SW 1271 (cell line): ENCODE measurements at regions not wholly inside any gene's neighbourhood (a gene's known extent, or its start where the extent isn't known, plus 50 kb on each side); places are given as distances from the start of the nearest gene placed in this dataset.
"Not testable (repeated sequence)": the region's sequence is repeated elsewhere in the genome, so short reads cannot be mapped to it uniquely, and the experiment has no call there.

Experiments
- DNase-seq, 2 experiments: peaks; one replicate each; lab custom pipeline; 2025; lab: John Stamatoyannopoulos, UW

- no peak for DNase-seq
Measured at GRCh38 chr5:67639976-67640375, 443.4 kb upstream of the CD180 start.

DNA sequence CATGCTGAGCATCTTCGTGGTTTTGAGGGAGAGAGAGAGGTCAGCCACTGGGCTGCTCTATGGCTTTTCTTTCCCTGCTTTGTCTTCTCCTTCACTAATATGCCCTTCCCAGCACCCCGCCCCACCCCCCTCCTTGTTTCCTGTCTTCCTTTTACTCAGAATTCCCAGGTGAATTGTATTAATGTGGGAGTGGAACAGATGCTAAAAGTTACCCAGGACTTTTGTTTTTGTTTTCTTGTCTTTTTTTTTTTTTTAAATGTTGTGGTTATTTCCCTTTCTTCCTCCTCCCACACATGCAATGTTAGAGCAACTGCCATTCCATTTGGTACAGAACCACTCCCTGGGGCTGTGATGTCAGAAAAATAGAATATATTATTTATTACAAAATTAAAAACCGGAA, 442.7 kb upstream of the CD180 start:
- no peak for DNase-seq

DNA sequence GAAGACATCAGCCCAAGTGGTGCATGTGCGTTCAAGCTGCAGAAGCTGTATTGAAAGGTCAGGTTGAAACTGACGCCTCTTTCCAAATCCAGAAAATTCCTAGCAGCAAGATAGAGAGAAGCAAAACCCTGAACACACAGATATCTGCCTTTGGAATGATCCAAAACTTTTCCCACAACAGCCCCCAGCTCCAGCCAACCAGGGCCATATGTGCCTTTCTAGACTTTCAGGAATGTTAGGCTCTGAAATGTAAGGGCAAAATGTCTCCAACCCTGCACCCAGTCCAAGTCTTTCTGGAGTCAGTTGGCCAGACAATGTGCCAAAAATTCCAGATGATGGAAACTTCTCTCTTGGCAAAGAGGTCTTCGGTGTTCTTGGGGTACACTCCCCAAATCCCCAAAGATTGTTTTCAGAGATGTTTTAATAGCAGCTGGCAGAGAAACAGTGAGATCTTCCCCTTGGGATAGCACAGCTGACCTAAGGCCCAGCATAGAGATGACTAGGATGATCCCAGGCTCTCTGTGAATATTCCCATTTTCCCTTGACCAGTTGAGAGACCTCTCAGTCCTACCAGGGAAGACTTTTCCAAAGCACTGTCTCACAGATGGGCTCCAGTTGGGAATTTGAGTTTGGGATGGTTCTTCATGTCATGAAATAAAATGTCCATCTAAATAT, 440.4 kb upstream of the CD180 start:
- no peak for DNase-seq

DNA sequence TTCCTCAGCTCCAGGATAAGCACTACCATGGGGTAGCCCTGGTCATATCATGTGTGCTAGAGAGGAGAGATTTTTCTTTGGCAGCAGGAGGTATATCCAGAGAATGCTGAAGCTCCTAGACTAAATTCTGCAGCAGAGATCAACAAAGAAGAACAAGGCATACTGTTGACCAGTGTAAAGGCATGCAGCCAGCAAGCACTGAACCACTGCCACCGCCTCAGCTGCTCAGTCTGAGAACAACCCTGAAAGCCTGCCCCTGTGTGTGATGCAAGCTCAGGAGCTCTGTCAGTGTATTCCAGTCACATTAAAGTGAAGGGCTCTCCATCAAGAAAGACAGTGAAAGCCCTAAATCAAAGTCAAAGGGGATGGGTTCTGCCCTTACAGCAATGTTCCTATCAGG, 439.5 kb upstream of the CD180 start:
- no peak for DNase-seq

DNA sequence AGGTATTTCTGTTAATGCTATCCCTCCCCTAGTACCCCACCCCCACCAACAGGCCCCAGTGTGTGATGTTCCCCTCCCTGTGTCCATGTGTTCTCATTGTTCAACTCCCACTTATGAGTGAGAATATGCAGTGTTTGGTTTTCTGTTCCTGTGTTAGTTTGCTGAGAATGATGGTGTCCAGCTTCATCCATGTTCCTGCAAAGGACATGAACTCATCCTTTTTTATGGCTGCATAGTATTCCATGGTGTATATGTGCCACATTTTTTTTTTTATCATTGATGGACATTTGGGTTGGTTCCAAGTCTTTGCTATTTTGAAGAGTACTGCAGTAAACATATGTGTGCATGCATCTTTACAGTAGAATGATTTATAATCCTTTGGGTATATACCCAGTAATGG, 430.5 kb upstream of the CD180 start:
- not testable (repeated sequence) for DNase-seq

DNA sequence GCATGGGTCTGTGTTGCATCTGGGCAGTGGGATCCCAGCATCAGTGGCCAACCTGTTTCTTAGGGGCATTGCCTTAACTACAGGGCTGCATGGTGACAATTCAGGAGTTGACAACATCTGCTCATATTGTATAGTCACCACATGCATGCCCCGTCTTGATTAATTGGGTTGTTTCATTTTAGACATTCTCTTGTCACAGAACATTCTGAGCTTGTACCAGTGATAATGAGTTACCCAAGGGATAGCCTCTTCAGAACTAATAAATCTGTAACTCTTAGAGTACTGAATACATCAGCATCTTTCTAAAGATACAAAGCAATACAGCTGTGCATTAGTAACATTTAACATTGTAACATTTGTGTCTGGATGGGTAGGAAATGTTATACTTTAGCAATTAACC, 426.5 kb upstream of the CD180 start:
- no peak for DNase-seq

DNA sequence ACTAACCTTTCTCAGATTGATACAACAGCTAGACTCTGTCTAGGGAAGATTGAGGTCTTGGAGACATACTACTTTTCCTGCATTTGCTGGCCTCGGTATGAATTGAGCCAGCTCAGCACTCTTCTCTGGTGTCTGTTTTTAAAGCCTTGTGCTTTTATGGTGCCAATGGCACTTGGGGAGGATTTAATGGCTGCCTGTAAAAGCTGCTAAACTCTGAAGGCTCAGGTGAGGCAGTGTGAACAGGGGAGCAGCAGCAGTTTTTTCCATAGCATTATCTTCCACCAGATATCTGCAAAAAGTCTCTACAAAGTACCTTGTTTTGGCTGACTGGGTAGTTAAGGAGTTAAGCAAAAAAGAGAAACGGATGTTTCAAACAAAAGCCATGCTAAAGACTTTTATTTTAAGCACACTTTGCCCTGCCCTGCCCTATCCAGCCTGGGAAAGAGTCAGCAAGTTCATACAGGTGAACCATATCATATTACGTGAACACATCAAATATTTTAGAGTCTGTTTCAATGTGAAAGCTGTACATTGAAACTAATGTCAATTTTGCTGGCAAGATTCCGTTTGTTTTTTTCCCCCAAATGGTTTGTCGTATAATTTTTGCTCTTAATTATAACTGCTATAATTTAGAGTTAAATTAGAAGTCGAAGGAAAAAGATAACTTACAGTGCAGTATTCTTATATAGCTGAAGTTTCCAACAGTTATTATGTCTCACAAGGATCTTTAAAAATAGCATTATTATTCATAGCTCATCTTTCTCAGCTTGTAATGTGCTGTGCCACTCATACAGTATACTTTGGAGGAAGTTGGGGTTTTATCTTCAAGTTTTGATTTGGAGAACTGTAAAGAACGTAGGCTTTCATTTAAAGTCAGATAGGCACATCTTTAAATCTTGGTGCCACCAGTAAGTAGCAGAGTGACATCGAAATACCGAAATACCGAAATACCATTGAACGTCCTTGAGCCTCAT, 424.1 kb upstream of the CD180 start:
- DNase-seq, result no peak

DNA sequence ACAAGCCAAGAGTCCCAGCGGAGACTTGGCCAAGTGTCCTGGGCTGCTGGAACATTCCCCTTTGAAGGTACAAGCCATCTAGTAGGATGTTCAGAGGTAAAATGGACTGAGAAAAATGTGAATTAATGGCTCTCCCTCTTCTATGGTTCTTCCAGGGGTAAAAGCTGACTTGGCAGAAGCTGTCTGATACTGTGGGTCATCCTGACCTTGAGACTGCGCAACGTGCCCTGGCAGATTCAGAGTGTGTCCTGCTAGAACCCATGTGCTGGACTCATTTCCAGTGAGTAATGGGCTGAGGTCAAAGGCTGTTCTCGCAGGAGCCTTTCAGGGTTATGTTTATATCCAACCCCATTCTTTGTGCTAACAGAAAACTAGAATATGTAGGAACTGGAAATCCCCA, 423.0 kb upstream of the CD180 start:
- DNase-seq, result no peak

GRCh38 chr5:67619235-67619634, 422.6 kb upstream of the CD180 start:
- no peak for DNase-seq

DNA sequence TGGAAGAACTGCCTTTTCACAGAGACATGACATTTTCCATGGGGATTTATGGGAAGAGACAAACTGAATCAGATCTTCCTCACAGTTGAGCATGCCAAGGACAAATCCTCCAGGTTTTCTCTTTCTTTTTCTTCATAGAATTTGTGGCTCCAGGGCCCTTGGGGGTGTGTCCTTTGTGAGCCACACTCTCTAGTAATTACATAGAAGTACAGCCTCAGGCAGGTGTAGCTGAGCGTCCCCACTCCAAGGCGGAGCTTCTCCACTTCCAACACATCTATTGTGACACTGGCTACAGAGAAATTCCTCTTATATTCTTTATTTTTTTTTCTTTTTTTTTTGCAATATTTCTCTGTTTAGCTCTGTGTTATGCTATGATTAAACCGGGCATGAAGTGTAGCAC, 420.5 kb upstream of the CD180 start:
- no peak for DNase-seq

DNA sequence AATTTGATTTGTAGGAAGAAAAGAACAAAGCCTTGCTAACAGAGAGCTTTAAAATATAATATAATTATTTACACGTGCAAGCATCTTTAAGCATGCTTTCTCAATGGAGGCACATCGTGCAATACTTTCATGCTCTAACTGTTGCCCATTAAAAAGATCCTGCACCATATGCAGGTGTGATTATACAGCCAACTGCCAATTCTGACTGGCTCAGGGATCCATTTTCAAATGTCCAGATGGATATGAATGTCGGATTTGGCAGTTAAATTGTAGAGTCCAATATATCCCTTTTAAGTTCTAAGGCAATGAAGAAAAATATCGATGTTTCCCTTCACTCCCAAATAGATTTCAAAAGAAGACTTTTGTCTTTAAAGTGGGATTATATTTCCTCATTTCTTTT, 416.4 kb upstream of the CD180 start:
- DNase-seq, result no peak

- no peak for DNase-seq
Measured at GRCh38 chr5:67610186-67610912, 413.8 kb upstream of the CD180 start.

DNA sequence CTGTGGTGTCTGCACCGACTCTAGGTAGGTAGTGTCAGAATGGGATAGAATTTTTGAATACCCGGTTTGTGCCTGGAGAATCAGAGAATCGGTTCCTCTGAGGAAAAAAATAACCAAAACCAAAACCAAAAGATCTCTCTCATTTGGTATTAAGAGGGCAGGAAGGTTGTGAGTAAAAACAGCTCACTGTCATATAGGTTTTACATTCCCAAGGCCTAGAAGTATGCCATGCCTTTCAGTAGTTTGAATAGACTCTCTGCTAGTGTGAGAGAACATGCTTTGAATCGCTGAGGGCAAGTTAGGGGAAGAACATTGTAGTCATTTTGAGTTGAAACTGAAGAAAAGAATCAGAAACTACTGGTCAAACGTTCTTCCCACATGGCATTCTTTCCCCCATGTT, 411.4 kb upstream of the CD180 start:
- DNase-seq, result no peak

GRCh38 chr5:67606586-67606947, 410.0 kb upstream of the CD180 start:
- no peak for DNase-seq

DNA sequence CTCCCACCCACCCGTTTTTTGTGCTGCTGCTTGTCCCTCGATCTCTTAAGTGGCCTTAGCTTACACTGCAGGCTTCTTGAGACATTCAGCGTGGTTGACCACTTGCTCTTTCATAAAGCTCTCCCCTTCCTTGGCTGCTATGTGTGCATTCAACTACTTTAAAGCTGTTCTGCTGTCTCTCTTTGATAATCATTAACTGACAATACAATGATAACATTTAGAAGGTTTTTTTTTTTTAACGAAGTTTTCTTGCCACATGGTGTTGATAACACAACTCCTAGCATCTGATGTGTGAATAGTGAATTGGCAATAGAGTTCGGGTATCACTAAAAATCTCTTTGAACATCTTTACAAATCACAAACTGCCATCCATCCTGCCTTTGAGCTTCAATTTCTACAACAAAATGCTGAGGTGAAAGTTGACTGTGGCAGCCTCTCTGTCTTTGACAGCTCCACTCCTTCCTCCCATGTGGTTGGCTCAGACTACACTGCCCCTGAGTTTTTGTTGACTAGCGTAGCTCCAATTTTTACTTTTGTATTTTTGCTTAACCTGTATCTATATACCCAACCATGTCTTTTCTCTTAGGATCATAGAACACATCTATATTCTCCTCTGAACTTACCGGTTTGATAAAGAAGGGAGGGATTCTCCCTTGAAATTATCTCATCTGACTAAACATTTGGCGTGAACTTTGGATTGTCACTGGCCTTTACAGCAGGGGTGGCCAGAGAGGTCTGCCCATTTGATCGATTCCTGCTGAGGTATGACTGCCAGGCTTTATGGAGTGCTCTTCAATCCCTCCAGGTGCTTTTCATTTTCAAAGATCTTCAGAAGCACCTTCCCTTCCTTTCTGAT, 409.4 kb upstream of the CD180 start:
- no peak for DNase-seq

DNA sequence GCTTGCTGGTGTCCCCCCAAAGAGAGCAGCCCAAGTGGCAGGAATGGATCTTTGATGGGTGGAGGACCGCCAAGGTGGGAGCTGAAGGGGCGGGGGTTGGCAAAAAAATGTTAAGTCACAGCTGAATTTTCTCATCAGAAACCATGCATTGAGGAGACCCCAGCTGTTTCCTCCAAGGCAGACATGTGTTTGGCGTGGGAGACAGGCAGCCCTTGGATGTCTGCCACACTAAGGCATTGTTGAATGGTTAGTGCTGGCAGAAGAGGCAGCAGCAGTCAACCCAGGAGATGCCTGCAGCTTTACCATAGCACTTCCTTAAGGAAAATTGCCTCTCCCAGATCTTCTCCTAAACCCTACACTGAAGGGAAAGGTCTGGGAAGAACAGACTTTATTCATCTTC, 394.9 kb upstream of the CD180 start:
- no peak for DNase-seq

DNA sequence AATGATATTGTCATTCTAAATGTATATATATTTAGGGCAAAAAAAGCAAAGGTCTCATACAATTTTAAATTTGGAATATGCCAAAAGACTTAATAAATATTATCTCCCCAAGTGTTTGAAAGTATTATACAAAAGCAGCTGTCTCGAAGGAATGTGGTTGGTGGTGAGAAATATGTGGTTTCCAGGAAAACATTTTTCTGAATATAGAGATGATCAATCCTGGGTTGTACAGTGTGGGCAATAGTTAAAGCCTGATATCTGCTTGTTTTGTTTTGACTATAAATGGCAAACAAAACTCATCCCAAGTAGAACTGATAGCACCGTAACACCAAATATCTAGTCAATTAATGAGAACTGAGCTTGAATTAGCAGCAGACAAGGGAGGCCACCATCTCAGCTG, 391.8 kb upstream of the CD180 start:
- DNase-seq, result no peak

DNA sequence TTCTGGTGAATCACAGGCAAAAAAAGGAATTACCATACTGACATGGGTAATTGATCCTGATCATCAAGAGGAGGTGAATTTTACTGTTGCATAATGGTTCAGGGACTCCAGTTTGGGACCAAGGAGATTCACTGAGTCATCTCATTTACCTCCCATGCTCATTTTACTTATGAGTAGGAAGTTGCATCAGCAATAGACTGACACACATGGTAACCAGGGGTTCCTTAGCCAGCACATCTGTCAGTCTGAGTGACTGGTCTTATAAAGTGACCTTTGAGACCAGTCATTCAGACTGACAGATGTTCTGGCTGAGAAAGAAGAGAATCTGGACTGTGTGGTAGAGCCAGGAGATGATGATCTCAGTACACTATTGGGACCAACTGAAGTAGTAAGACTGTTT, 384.6 kb upstream of the CD180 start:
- DNase-seq, result no peak

GRCh38 chr5:67578011-67578410, 381.4 kb upstream of the CD180 start:
- DNase-seq, result no peak

DNA sequence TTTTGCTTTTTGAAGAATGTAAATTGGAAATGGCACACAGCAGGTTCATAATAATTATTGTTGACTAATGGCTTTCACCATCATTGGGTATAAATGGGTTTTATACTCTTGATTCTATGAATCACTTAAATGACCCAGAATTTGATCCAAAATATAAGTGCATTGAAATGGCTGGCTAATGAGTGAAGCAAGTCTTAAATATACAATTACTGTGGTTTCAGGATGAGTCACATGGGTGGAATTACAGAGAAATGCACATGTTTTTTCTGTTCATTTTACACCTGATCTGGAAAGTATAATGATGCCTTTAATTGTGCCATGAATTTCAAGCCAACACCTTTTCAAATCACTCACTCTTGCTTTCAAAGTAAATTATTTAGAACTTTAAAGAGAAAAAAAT, 380.8 kb upstream of the CD180 start:
- no peak for DNase-seq

GRCh38 chr5:67576112-67576511, 379.5 kb upstream of the CD180 start:
- DNase-seq, result no peak

- no peak for DNase-seq
Measured at GRCh38 chr5:67575087-67575486, 378.5 kb upstream of the CD180 start.
